HG02588 (cell line): ENCODE measurements at regions not wholly inside any gene's neighbourhood (a gene's known extent, or its start where the extent isn't known, plus 50 kb on each side); places are given as distances from the start of the nearest gene placed in this dataset.

ENCODE experiments used
- ATAC-seq: cut with Tn5 transposase; IDR thresholded peaks from one replicate; pipeline ENCODE4 v1.9.1; 2021; ENCODE audit warnings: mild to moderate bottlenecking, moderate library complexity; ENCODE audit not compliant: unreplicated experiment

GRCh38 chr4:66636349-66636748 lies 909.0 kb downstream of the CENPC start:
- ATAC-seq: no peak

- ATAC-seq: no peak
Observed at GRCh38 chr4:66633477-66633876, 911.8 kb downstream of the CENPC start.

GRCh38 chr4:66629927-66630326 lies 915.4 kb downstream of the CENPC start:
- ATAC-seq: no peak

- no peak for ATAC-seq
Observed at GRCh38 chr4:66628146-66628545, 917.2 kb downstream of the CENPC start.

- ATAC-seq: no peak
Observed at GRCh38 chr4:66625480-66625879, 919.8 kb downstream of the CENPC start.

- ATAC-seq: no peak
Observed at GRCh38 chr4:66613591-66613990, 931.7 kb downstream of the CENPC start.

GRCh38 chr4:66609014-66609413 lies 936.3 kb downstream of the CENPC start:
- ATAC-seq: no peak

- no peak for ATAC-seq
Observed at GRCh38 chr4:66606908-66607307, 936.6 kb upstream of the EPHA5 start.

GRCh38 chr4:66606215-66606614 lies 935.9 kb upstream of the EPHA5 start:
- ATAC-seq: no peak

- no peak for ATAC-seq
Observed at GRCh38 chr4:66604192-66604591, 933.9 kb upstream of the EPHA5 start.

- no peak for ATAC-seq
Observed at GRCh38 chr4:66602622-66603021, 932.3 kb upstream of the EPHA5 start.

GRCh38 chr4:66591968-66592367 lies 921.7 kb upstream of the EPHA5 start:
- no peak for ATAC-seq

- ATAC-seq: no peak
Observed at GRCh38 chr4:66590488-66591215, 920.4 kb upstream of the EPHA5 start.

GRCh38 chr4:66589183-66589582 lies 918.9 kb upstream of the EPHA5 start:
- no peak for ATAC-seq

- ATAC-seq: no peak
Observed at GRCh38 chr4:66585767-66586166, 915.5 kb upstream of the EPHA5 start.

- ATAC-seq: no peak
Observed at GRCh38 chr4:66577922-66578321, 907.6 kb upstream of the EPHA5 start.

- no peak for ATAC-seq
Observed at GRCh38 chr4:66575008-66575696, 904.9 kb upstream of the EPHA5 start.

- no peak for ATAC-seq
Observed at GRCh38 chr4:66574145-66574978, 904.1 kb upstream of the EPHA5 start.

GRCh38 chr4:66572949-66573348 lies 902.7 kb upstream of the EPHA5 start:
- no peak for ATAC-seq

GRCh38 chr4:66571145-66571695 lies 900.9 kb upstream of the EPHA5 start:
- no peak for ATAC-seq

GRCh38 chr4:66569228-66569627 lies 898.9 kb upstream of the EPHA5 start:
- no peak for ATAC-seq
